HL-60 (cell line): ENCODE measurements at regions not wholly inside any gene's neighbourhood (a gene's known extent, or its start where the extent isn't known, plus 50 kb on each side); places are given as distances from the start of the nearest gene placed in this dataset.

Experiments used
- GABPA ChIP-seq: IDR thresholded peaks from 2 replicates; pipeline ENCODE4 v1.6.1; 2012; ENCODE audit warnings: low read depth
- TF ChIP-seq, protein P1 (sequence below): IDR thresholded peaks from 2 replicates; pipeline ENCODE4 v1.6.1; 2012; ENCODE audit warnings: low read depth; ENCODE audit not compliant: insufficient replicate concordance

DNA sequence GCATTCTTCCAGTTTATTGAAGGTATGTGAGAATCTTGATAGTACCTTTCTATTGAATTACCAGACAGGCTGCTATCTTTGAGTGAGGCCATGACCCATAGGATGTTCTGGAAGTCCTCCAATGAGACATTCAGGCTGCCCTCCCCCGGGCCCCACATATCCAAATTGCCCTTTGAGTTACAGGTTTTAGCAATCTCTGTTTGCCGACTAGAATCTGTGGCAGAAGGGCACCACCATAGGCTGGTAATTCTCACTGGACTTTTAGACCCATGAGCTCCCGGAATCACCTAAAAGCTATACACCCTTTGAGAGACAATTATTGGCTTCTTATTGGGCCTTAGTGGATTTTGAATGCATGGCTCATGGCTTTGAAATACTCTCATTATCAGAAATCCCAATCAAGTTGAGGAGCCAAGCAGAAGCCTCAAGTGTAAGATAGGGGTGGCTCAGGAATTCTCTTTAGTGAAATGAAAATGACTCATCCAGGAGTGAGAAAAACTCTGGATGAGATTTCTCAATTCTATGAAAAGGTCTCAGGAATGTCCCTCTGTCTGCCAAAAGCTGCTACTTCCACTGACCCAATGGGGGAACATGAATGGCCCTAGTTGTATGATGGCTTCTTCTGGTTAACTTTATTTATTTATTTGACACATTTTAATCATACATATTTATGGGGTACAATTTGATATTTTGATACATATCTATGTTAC lies 172.1 kb upstream of the CSNK1A1L start:
- TF ChIP-seq GABPA: no peak
- TF ChIP-seq, protein P1, sequence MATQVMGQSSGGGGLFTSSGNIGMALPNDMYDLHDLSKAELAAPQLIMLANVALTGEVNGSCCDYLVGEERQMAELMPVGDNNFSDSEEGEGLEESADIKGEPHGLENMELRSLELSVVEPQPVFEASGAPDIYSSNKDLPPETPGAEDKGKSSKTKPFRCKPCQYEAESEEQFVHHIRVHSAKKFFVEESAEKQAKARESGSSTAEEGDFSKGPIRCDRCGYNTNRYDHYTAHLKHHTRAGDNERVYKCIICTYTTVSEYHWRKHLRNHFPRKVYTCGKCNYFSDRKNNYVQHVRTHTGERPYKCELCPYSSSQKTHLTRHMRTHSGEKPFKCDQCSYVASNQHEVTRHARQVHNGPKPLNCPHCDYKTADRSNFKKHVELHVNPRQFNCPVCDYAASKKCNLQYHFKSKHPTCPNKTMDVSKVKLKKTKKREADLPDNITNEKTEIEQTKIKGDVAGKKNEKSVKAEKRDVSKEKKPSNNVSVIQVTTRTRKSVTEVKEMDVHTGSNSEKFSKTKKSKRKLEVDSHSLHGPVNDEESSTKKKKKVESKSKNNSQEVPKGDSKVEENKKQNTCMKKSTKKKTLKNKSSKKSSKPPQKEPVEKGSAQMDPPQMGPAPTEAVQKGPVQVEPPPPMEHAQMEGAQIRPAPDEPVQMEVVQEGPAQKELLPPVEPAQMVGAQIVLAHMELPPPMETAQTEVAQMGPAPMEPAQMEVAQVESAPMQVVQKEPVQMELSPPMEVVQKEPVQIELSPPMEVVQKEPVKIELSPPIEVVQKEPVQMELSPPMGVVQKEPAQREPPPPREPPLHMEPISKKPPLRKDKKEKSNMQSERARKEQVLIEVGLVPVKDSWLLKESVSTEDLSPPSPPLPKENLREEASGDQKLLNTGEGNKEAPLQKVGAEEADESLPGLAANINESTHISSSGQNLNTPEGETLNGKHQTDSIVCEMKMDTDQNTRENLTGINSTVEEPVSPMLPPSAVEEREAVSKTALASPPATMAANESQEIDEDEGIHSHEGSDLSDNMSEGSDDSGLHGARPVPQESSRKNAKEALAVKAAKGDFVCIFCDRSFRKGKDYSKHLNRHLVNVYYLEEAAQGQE: no peak
